ENCODE measurements at regions not wholly inside any gene's neighbourhood (a gene's known extent, or its start where the extent isn't known, plus 50 kb on each side); places are given as distances from the start of the nearest gene placed in this dataset.
A peak's percentile ranks its signal among the peaks of the same experiment; 100 is the strongest.

DNA sequence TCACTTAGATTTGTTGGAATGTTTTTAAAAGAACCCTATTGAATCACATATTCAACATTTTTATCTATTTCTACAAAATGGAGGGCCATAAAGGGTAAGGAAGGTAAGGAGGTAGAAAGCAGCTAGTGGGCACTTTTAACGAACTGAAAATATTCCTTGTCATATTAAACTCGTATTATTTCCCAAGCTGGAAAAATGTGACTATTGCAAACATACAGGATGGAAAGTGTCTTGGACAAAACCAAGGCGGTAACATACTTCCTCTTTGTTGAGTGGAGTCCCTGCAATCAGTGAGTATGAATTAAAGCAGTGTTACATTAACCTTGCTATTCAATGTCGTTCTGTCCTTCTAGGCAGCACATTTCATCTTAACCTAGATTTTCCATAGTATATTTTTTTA, 165.6 kb downstream of the RCN1 start:
- H3K36me3 Mint-ChIP-seq (ENCODE audit: low read depth): peaks cover 1% of the 10 kb centered on the region
- H3K9me3 Mint-ChIP-seq: no peaks in the 10 kb centered on the region
- peak overlapping the region in 2 of 3 experiments; percentile 4 to 54 for H3K4me3 Mint-ChIP-seq
- no peaks in the 10 kb centered on the region for H3K27me3 Mint-ChIP-seq (ENCODE audit: low read depth)
- H3K27ac Mint-ChIP-seq: peak overlapping the region; percentile 90 to 99 (median 91)
- peaks cover 62% of the 10 kb centered on the region for H3K4me1 Mint-ChIP-seq
- TF ChIP-seq, protein P1, sequence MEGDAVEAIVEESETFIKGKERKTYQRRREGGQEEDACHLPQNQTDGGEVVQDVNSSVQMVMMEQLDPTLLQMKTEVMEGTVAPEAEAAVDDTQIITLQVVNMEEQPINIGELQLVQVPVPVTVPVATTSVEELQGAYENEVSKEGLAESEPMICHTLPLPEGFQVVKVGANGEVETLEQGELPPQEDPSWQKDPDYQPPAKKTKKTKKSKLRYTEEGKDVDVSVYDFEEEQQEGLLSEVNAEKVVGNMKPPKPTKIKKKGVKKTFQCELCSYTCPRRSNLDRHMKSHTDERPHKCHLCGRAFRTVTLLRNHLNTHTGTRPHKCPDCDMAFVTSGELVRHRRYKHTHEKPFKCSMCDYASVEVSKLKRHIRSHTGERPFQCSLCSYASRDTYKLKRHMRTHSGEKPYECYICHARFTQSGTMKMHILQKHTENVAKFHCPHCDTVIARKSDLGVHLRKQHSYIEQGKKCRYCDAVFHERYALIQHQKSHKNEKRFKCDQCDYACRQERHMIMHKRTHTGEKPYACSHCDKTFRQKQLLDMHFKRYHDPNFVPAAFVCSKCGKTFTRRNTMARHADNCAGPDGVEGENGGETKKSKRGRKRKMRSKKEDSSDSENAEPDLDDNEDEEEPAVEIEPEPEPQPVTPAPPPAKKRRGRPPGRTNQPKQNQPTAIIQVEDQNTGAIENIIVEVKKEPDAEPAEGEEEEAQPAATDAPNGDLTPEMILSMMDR (IDR thresholded peaks at IDR 0.05; ENCODE audit: unreplicated experiment in 3 of 3): no peak

DNA sequence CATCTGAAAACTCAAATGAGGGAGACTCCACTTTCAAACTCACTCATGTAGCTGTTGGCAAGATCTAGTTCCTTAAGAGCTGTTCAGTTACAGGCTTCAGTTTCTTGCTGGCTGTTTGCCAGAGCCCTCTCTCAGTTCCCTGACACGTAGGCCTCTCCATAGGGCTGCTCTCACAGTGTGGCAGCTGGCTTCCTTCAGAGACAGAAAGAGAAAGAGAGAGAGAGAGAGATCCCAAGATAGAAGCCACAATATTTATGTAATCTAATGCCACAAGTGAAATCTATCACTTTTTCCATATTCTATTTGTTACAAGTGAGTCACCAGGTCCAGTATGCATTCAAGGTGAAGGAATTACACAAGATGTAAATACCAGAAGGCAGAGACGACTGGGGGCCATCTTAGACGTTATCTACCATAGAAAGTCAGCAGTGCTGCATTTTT, 168.8 kb downstream of the RCN1 start:
- peaks cover 62% of the 10 kb centered on the region for H3K4me1 Mint-ChIP-seq
- H3K36me3 Mint-ChIP-seq (ENCODE audit: low read depth): peaks cover 5% of the 10 kb centered on the region
- H3K4me3 Mint-ChIP-seq: peak overlapping the region; percentile 58 to 82 (median 79)
- peaks cover 4% of the 10 kb centered on the region for H3K9me3 Mint-ChIP-seq
- no peaks in the 10 kb centered on the region for H3K27me3 Mint-ChIP-seq (ENCODE audit: low read depth)
- H3K27ac Mint-ChIP-seq: peak overlapping the region; percentile 97 to 99 (median 97)
- TF ChIP-seq, protein P1 (IDR thresholded peaks at IDR 0.05; ENCODE audit: unreplicated experiment in 3 of 3): no peak

DNA sequence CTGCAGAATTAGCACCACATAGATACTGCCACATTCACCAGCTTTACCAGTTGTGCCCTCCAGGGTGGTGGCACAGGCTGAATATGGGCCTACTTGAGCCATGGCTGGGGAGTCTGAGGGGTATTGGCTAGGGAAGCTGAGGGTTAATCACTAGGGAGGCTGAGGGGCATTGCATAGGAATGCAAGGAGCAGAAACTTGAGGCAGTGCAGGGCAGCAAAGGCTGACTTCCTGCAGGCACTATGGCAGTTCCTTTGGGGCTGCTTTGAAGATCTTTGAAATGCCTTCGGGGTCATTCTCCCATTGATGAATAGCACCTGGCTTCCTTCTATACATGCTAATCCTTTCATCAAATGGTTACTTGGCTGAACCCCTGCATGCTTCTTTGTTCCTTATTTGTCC, 171.5 kb downstream of the RCN1 start:
- H3K36me3 Mint-ChIP-seq (ENCODE audit: low read depth): peaks cover 5% of the 10 kb centered on the region
- H3K4me1 Mint-ChIP-seq: peaks cover 67% of the 10 kb centered on the region
- H3K9me3 Mint-ChIP-seq: peaks cover 6% of the 10 kb centered on the region
- no peak overlapping the region for H3K4me3 Mint-ChIP-seq
- H3K27ac Mint-ChIP-seq: peak overlapping the region; percentile 77 to 99 (median 87)
- H3K27me3 Mint-ChIP-seq (ENCODE audit: low read depth): no peaks in the 10 kb centered on the region
- TF ChIP-seq, protein P1 (IDR thresholded peaks at IDR 0.05; ENCODE audit: unreplicated experiment in 3 of 3): no peak

DNA sequence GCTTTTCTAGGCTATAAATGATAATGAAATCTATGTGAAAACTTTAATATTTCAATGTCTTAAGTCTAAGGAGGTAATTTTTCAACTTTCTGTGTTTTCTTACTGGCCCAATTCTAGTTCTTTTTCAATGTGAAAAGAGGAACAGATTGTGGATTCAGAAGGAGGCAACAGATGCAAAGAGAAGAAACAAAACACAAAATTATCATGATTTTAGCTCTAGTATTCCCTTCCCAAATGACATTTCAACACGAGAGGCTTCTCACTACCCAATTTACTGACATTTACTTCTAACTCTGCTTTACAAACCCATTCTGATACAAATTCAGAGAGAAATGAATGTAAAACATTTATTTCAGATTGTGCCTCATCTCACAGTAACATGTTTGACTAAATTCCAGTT, 169.4 kb downstream of the WT1 start:
- Mint-ChIP-seq H3K36me3 (ENCODE audit: low read depth) (peaks cover 5% of the 10 kb centered on the region), H3K4me1 (peaks cover 59% of the 10 kb centered on the region), H3K9me3 (peaks cover 6% of the 10 kb centered on the region), H3K27me3 (ENCODE audit: low read depth) (no peaks in the 10 kb centered on the region), H3K27ac (peak overlapping the region; percentile 29 to 96 (median 94)), H3K4me3 (no peak overlapping the region)
- TF ChIP-seq, protein P1 (IDR thresholded peaks at IDR 0.05; ENCODE audit: unreplicated experiment in 3 of 3): no peak

DNA sequence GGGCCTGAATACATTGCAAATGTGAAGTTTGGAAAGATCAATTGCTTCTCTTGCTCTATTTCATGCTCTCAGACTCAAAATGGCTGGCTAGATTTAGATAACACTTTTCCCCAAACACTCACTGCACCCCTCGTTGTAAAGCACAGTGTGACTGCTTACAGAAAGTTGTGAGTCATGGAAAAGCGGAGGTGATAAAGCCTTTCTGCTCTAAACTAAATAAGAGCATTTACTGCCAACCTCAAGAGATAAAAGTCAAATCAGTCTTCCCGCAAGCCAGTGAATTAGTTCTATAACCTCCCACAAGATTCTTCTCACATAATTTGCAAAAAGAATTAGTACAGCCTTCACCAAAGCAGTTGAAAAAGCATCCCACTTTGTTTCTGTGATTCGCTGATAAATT, 168.7 kb downstream of the WT1 start:
- Mint-ChIP-seq H3K27ac (peak overlapping the region; percentile 29 to 96 (median 94)), H3K36me3 (ENCODE audit: low read depth) (peaks cover 3% of the 10 kb centered on the region), H3K27me3 (ENCODE audit: low read depth) (no peaks in the 10 kb centered on the region), H3K4me3 (no peak overlapping the region), H3K4me1 (peaks cover 63% of the 10 kb centered on the region), H3K9me3 (peaks cover 6% of the 10 kb centered on the region)
- TF ChIP-seq, protein P1 (IDR thresholded peaks at IDR 0.05; ENCODE audit: unreplicated experiment in 3 of 3): no peak

DNA sequence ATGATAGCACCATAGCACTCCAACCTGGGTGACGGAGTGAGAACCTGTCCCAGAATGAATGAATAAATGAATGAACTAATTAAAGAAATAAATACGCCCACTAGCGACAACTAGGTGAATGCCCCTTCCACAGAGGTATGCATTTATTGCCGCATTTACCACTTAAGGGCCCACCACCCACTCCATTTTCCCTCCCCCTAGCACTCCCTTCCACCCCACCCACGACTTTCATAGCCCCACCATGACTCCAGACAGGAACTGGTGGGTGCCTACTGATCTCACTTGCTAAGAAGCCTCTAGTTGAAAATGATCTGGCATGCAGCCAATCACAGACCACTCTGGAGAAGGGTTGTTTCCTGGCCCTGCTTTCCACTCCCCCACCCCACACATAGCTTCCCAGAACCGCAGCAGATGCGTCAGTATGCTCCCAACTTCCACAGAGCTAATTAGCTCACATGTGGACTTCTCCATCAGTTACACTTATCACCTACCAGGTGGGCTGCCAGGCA, 167.6 kb downstream of the WT1 start:
- Mint-ChIP-seq H3K27me3 (ENCODE audit: low read depth) (no peaks in the 10 kb centered on the region), H3K4me3 (no peak overlapping the region), H3K4me1 (peaks cover 61% of the 10 kb centered on the region), H3K36me3 (ENCODE audit: low read depth) (no peaks in the 10 kb centered on the region), H3K27ac (peak overlapping the region; percentile 24 to 94 (median 74)), H3K9me3 (peaks cover 6% of the 10 kb centered on the region)
- TF ChIP-seq, protein P1 (IDR thresholded peaks at IDR 0.05; ENCODE audit: unreplicated experiment in 3 of 3): no peak

Data from nephron (organoid).